ENCODE measurements at regions not wholly inside any gene's neighbourhood (a gene's known extent, or its start where the extent isn't known, plus 50 kb on each side); places are given as distances from the start of the nearest gene placed in this dataset.

DNA sequence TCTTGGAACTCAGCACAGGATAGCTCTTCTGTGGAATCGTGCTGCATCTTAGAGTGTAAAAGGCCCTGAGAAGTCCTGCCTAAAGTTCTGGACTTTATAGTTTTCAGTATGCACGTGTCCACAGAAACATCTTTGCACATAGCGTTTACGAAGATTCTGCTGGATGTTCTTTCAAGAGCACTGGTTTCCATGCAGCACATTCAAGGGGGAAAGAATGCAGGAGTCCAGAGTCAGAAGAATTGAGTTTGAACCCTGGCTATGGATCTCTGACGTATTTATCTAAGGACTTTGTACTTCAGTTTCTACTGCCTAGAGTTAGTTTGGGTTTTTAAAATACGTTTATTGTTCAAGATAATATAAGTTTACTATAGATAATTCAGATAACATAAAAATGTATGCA lies 282.8 kb upstream of the ZMIZ1 start:
- Histone ChIP-seq H3K9me3 (ENCODE audit: control insufficient read depth, insufficient read depth, low read length) (no peaks in the 10 kb centered on the region), H3K4me1 (ENCODE audit: control insufficient read depth, insufficient read depth, low read length) (no peaks in the 10 kb centered on the region), H3K9ac (ENCODE audit: low read depth, low read length) (no peak overlapping the region), H3K27me3 (ENCODE audit: control insufficient read depth, insufficient read depth, low read length) (no peaks in the 10 kb centered on the region), H3K36me3 (ENCODE audit: control insufficient read depth, insufficient read depth, low read length) (no peaks in the 10 kb centered on the region), H3K4me3 (ENCODE audit: low read depth, low read length) (no peak overlapping the region)

DNA sequence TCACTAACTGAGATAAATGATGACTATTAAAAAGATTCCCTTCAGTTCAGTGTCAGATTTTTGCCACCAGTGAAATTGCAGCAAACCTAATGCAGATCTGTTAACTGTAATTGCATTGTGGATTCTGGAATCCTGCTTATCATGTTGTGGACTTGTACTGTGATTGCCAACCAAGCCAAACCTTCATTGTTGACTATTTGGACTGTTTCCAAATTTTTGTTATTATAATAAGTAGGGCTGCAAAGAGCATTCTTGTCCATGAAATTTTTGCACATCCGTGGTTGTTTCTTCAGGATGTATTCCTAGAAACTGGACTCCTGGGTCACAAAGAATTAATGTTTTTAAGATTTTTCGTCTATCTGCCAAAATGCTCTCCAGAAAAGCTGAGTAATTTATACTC lies 281.6 kb upstream of the ZMIZ1 start:
- H3K9me3 ChIP-seq (ENCODE audit: control insufficient read depth, insufficient read depth, low read length) = no peaks in the 10 kb centered on the region
- H3K4me3 ChIP-seq (ENCODE audit: low read depth, low read length) = no peak overlapping the region
- H3K36me3 ChIP-seq (ENCODE audit: control insufficient read depth, insufficient read depth, low read length) = no peaks in the 10 kb centered on the region
- H3K9ac ChIP-seq (ENCODE audit: low read depth, low read length) = no peak overlapping the region
- no peaks in the 10 kb centered on the region for H3K27me3 ChIP-seq (ENCODE audit: control insufficient read depth, insufficient read depth, low read length)
- no peaks in the 10 kb centered on the region for H3K4me1 ChIP-seq (ENCODE audit: control insufficient read depth, insufficient read depth, low read length)

DNA sequence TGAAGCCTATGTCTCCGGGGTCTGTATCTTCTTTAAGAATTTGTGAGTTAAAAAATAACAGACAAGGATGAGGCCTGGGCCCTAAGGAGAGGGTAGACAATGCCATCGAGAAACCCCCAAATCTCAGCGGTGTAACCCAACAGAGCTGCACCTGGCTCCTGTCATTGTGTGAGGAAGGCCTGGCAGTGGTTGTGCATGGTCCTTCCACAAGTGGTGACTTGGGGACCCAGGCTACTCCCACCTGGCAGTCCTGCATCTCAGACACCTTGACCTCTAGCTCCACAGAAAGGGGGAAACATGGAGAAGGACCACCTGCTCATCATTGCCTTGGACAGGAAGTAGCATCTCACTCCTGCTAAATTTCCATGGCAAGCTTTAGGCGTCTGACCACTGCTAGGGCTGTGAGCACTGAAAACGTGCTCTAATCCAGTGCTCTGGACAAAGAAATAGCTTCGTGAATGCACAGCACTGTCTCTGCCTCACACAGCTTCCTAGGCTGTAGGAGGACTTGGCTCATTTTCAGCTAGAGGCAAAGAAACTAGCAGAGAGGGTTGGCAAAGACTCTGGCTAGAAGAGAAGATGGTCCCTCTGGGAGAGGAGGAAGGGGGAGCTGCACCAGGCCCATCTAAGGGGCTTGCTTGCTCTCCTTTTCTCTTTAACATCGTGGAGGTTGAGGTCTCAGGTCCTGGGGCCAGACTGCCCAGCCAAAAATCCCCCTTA lies 273.9 kb upstream of the ZMIZ1 start:
- H3K4me1 ChIP-seq (ENCODE audit: control insufficient read depth, insufficient read depth, low read length) = no peaks in the 10 kb centered on the region

DNA sequence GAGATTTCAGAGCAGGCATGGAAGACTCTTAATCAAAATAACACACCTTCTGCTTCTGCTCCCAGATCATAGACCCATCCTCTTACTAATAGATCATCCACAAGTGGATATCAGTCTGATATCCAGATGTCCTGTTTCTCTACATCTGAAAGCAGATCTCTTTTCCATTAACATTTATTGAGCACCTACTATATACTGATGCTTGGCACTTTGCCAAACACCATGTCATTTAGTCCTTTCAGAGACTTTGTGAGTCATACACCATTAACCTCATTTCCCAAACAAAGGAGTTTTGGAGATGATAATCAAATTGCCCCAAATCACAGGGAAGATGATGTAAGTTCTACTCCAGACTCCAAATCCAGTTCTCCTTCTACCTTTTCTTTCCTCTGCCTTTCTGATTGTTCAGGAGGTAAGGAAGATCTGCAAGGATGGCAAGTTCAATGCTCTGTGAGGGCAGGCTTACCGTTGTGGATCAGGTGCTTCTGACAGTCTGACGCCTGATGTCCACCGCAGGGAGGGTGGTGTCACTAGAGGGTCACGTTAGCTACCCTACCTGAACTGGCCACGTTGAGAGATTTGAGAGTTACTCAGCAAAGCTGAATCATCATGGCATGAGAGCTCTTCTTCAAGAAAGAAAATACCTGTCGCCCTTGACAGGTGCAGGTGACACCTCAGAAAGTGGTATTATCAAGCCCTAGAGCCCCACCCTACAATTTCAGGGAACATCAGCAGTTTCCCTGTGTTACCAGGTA lies 269.6 kb upstream of the ZMIZ1 start:
- Histone ChIP-seq H3K9ac (ENCODE audit: low read depth, low read length) (no peak overlapping the region), H3K4me3 (ENCODE audit: low read depth, low read length) (no peak overlapping the region), H3K36me3 (ENCODE audit: control insufficient read depth, insufficient read depth, low read length) (no peaks in the 10 kb centered on the region), H3K27me3 (ENCODE audit: control insufficient read depth, insufficient read depth, low read length) (peaks cover 5% of the 10 kb centered on the region), H3K9me3 (ENCODE audit: control insufficient read depth, insufficient read depth, low read length) (no peaks in the 10 kb centered on the region), H3K4me1 (ENCODE audit: control insufficient read depth, insufficient read depth, low read length) (no peaks in the 10 kb centered on the region)

More for the DNA sequence above, 273.9 kb upstream of the ZMIZ1 start:
- no peak overlapping the region for H3K9ac ChIP-seq (ENCODE audit: low read depth, low read length)
- no peak overlapping the region for H3K4me3 ChIP-seq (ENCODE audit: low read depth, low read length)
- peaks cover 4% of the 10 kb centered on the region for H3K27me3 ChIP-seq (ENCODE audit: control insufficient read depth, insufficient read depth, low read length)
- H3K36me3 ChIP-seq (ENCODE audit: control insufficient read depth, insufficient read depth, low read length) = no peaks in the 10 kb centered on the region
- no peaks in the 10 kb centered on the region for H3K9me3 ChIP-seq (ENCODE audit: control insufficient read depth, insufficient read depth, low read length)

DNA sequence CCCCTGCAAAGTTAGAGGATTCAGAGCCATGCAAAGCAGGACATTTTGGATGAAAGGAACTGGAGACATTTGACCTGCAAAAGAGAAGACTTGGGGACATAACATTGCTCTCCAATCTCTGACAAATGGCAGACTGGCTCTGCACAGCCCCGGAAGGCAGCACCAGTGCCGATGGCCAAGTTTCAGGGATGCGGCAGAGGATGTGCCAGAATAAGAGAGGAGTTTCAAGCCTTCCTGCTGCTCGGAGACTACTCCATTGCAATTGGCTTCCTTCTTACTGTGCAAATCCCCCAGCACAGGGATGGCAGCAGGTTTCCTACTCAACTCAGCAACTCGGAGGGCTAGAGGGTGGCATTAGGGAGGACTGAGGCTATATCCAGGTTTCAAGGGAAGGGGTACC lies 268.8 kb upstream of the ZMIZ1 start:
- Histone ChIP-seq H3K36me3 (ENCODE audit: control insufficient read depth, insufficient read depth, low read length) (no peaks in the 10 kb centered on the region), H3K4me1 (ENCODE audit: control insufficient read depth, insufficient read depth, low read length) (no peaks in the 10 kb centered on the region), H3K27me3 (ENCODE audit: control insufficient read depth, insufficient read depth, low read length) (peaks cover 5% of the 10 kb centered on the region), H3K4me3 (ENCODE audit: low read depth, low read length) (no peak overlapping the region), H3K9ac (ENCODE audit: low read depth, low read length) (no peak overlapping the region), H3K9me3 (ENCODE audit: control insufficient read depth, insufficient read depth, low read length) (no peaks in the 10 kb centered on the region)

DNA sequence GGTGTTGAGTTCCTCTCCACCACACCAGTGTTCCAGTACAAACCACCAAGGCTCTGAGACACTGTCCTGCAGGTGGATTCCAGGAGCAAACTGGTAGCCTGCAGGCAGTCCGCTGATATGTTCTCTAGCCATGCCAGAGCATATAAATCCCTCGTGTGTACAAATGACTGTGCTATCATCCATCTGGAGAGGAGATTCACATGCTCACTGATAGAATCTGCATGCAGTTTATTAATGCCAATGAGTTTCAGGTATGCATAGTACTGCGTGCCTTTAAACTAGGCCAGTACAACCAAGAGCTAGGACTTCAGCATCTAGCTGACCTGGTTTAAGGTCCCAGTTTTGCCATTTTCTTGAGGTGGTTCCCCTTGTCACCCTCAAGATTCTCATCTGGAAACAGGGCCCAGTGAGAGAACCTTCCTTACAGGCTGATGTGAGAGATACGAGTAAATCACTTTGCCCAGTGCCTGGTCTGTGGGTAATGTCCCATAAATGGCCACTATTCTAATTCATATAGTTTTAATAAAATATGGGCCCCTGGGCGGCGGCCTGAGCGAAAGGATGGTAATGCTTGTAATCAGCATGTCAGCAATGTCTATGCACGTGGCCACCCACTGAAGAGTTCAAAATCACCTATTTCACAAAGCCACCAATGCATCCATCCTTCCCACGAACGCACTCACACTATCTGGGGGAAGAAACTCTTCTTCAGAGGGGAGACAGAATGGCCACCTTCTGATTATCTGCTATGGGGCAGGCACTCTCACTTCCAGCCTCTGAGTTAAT lies 268.0 kb upstream of the ZMIZ1 start:
- Histone ChIP-seq H3K4me3 (ENCODE audit: low read depth, low read length) (no peak overlapping the region), H3K4me1 (ENCODE audit: control insufficient read depth, insufficient read depth, low read length) (no peaks in the 10 kb centered on the region), H3K36me3 (ENCODE audit: control insufficient read depth, insufficient read depth, low read length) (no peaks in the 10 kb centered on the region), H3K27me3 (ENCODE audit: control insufficient read depth, insufficient read depth, low read length) (peaks cover 5% of the 10 kb centered on the region), H3K9ac (ENCODE audit: low read depth, low read length) (no peak overlapping the region), H3K9me3 (ENCODE audit: control insufficient read depth, insufficient read depth, low read length) (no peaks in the 10 kb centered on the region)

DNA sequence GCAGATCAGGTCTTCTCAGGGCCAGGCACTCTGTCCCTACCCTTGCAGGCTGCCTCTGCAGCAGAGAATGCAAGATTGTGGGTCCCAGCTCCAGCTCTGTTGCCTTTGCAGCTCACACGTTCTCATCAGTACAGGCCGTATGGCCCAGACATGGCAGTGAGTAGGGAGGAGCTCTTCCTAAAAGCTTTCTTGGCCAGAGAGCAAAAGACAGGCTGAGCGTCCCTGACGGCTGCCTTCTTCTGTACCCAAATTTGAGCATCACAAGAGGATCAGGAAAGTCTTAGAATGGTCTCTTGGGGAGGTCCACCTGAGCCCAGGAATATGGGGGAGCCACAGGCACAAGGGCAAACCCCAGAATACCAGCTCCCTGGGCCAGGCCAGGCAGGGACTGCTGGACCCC lies 266.3 kb upstream of the ZMIZ1 start:
- Histone ChIP-seq H3K9ac (ENCODE audit: low read depth, low read length) (no peak overlapping the region), H3K27me3 (ENCODE audit: control insufficient read depth, insufficient read depth, low read length) (peaks cover 5% of the 10 kb centered on the region), H3K9me3 (ENCODE audit: control insufficient read depth, insufficient read depth, low read length) (no peaks in the 10 kb centered on the region), H3K36me3 (ENCODE audit: control insufficient read depth, insufficient read depth, low read length) (no peaks in the 10 kb centered on the region), H3K4me3 (ENCODE audit: low read depth, low read length) (no peak overlapping the region), H3K4me1 (ENCODE audit: control insufficient read depth, insufficient read depth, low read length) (no peaks in the 10 kb centered on the region)

DNA sequence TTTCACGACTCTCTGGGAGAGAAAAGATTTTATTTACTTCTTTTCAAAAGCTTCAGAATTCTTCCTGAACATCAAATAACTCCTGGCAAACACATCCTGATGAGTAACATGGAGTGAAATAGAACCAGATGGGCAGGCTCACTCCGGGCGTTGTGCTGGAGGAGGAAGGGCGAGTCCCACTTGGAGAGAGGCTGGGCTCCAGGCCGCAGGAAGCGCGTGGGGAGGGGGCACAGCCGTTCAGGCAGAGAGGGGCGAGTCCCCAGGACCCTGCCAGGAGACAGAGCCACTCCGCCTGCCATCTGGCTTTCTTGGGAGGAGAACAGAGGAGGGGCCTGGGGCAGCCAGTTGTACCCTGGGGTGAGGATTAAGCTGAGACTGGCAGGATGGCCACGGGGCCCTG lies 265.9 kb upstream of the ZMIZ1 start:
- Histone ChIP-seq H3K4me1 (ENCODE audit: control insufficient read depth, insufficient read depth, low read length) (no peaks in the 10 kb centered on the region), H3K9ac (ENCODE audit: low read depth, low read length) (no peak overlapping the region), H3K36me3 (ENCODE audit: control insufficient read depth, insufficient read depth, low read length) (no peaks in the 10 kb centered on the region), H3K9me3 (ENCODE audit: control insufficient read depth, insufficient read depth, low read length) (no peaks in the 10 kb centered on the region), H3K4me3 (ENCODE audit: low read depth, low read length) (no peak overlapping the region), H3K27me3 (ENCODE audit: control insufficient read depth, insufficient read depth, low read length) (peaks cover 5% of the 10 kb centered on the region)

DNA sequence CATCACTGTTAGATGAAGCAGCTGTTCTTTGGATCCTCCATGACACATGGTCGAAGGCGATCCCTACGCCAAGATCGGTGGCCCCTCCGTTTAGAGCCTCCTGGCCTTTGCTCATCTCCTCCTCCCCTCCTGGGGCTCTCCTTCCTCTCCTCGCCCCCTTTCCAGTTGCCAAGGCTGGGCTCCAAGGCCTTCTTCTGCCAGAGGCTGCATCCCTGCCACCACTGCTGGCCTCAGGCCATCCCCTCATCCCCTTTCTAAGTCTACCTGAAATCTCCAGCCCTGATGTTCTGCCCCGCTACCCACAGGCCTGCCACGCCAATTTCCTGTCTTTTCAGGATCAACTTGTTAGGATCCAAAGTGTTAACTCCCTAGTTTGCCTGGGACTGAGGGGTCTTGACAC lies 265.1 kb upstream of the ZMIZ1 start:
- Histone ChIP-seq H3K27me3 (ENCODE audit: control insufficient read depth, insufficient read depth, low read length) (peaks cover 5% of the 10 kb centered on the region), H3K9me3 (ENCODE audit: control insufficient read depth, insufficient read depth, low read length) (no peaks in the 10 kb centered on the region), H3K9ac (ENCODE audit: low read depth, low read length) (no peak overlapping the region), H3K4me1 (ENCODE audit: control insufficient read depth, insufficient read depth, low read length) (no peaks in the 10 kb centered on the region), H3K36me3 (ENCODE audit: control insufficient read depth, insufficient read depth, low read length) (no peaks in the 10 kb centered on the region), H3K4me3 (ENCODE audit: low read depth, low read length) (no peak overlapping the region)

DNA sequence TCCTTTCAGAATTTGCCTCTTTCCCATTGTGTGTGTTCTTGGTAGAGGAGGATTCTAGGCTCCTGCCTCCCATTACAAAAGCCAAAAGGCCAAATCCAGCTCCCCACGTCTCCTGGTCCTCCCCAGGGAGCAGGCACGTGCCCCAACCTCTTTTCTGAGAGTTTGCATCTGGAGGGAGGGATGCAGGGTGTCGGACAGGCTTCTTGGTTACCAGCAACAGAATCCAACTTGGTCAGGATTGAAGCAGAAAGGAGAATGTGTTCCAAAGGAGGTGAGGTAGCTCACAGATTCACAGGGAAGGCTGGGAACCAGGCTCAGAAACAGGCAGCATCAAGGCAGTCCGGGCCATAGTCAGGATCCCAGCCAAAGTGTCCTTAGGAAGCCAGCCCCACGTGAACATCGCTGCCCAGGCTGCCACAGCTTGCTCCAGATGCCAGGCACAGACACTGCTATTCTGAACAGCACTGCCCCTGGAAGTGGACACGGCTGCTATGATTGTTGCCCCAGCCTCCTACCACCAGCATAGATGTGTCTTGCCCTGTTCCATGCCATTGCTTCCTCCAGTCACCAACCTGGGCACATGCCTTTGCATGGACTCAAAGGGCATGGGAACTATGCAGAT lies 264.2 kb upstream of the ZMIZ1 start:
- H3K9ac ChIP-seq (ENCODE audit: low read depth, low read length) = no peak overlapping the region
- H3K4me3 ChIP-seq (ENCODE audit: low read depth, low read length) = no peak overlapping the region
- no peaks in the 10 kb centered on the region for H3K36me3 ChIP-seq (ENCODE audit: control insufficient read depth, insufficient read depth, low read length)
- H3K27me3 ChIP-seq (ENCODE audit: control insufficient read depth, insufficient read depth, low read length) = peaks cover 3% of the 10 kb centered on the region
- no peaks in the 10 kb centered on the region for H3K4me1 ChIP-seq (ENCODE audit: control insufficient read depth, insufficient read depth, low read length)
- no peaks in the 10 kb centered on the region for H3K9me3 ChIP-seq (ENCODE audit: control insufficient read depth, insufficient read depth, low read length)

DNA sequence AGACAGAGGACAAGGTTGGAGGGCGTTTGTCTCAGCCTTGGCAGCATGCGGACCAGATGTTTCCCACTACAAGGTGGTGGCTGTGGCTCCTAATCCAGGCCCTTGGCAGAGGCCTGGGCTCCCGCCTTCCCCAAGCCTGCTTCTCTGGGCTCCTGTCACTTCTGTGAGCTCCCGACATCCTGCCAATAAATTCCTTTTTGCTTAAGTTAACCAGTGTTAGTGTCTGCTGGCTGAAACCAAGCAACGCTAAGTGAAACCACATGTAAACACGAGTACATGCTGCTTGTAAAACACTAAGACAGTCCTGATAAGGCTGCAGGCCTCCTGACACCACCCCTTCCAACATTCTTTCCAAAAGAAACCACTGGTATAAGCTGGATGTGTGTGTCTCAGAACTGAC lies 263.6 kb upstream of the ZMIZ1 start:
- H3K4me3 ChIP-seq (ENCODE audit: low read depth, low read length) = no peak overlapping the region
- H3K36me3 ChIP-seq (ENCODE audit: control insufficient read depth, insufficient read depth, low read length) = no peaks in the 10 kb centered on the region
- no peak overlapping the region for H3K9ac ChIP-seq (ENCODE audit: low read depth, low read length)
- no peaks in the 10 kb centered on the region for H3K4me1 ChIP-seq (ENCODE audit: control insufficient read depth, insufficient read depth, low read length)
- no peaks in the 10 kb centered on the region for H3K27me3 ChIP-seq (ENCODE audit: control insufficient read depth, insufficient read depth, low read length)
- no peaks in the 10 kb centered on the region for H3K9me3 ChIP-seq (ENCODE audit: control insufficient read depth, insufficient read depth, low read length)
